ENCODE measurements at regions not wholly inside any gene's neighbourhood (a gene's known extent, or its start where the extent isn't known, plus 50 kb on each side); places are given as distances from the start of the nearest gene placed in this dataset.

- TF ChIP-seq CTCF (conservative IDR thresholded peaks at IDR 0.05; ENCODE audit: low read depth in 2 of 2) (no peak), EZH2 (IDR thresholded peaks at IDR 0.05; ENCODE audit: low read depth, unreplicated experiment) (no peak), POLR2AphosphoS5 (IDR thresholded peaks at IDR 0.05; ENCODE audit: low read depth) (no peak), EZH2phosphoT487 (IDR thresholded peaks at IDR 0.05; ENCODE audit: unreplicated experiment) (no peak), CREB1 (CRISPR knock-in tag; IDR thresholded peaks at IDR 0.05; ENCODE audit: low read depth) (no peak), ETS1 (IDR thresholded peaks at IDR 0.05) (no peak), REST (IDR thresholded peaks at IDR 0.05; ENCODE audit: unreplicated experiment) (no peak), JUNB (IDR thresholded peaks at IDR 0.05; ENCODE audit: unreplicated experiment) (no peak), ZNF331 (CRISPR knock-in tag; IDR thresholded peaks at IDR 0.05; ENCODE audit: low read depth) (no peak), NANOG (IDR thresholded peaks at IDR 0.05; ENCODE audit: borderline replicate concordance) (no peak)
Measured at GRCh38 chr14:84520711-84521338, 1009.1 kb upstream of the FLRT2 start.

Measured in GM23338 (cell line).